Limb (tissue), 2 donors: ENCODE measurements at regions not wholly inside any gene's neighbourhood (a gene's known extent, or its start where the extent isn't known, plus 50 kb on each side); places are given as distances from the start of the nearest gene placed in this dataset.

Experiments used
- DNase-seq, 2 donors: peaks; one replicate each; pipeline ENCODE4 v3.0.0-alpha.2; 2016; ENCODE audit errors: extremely low spot score in 2 of 2

GRCh38 chr14:62141139-62141538, 378.9 kb downstream of the SNAPC1 start:
- no peak for DNase-seq

- no peak for DNase-seq
Measured at GRCh38 chr14:62143245-62143644, 381.0 kb downstream of the SNAPC1 start.

- no peak for DNase-seq
Measured at GRCh38 chr14:62144863-62145262, 382.6 kb downstream of the SNAPC1 start.

- no peak for DNase-seq
Measured at GRCh38 chr14:62146030-62146429, 383.8 kb downstream of the SNAPC1 start.

- DNase-seq, result no peak
Measured at GRCh38 chr14:62156052-62156451, 393.8 kb downstream of the SNAPC1 start.

- no peak for DNase-seq
Measured at GRCh38 chr14:62158779-62159178, 396.6 kb downstream of the SNAPC1 start.

- DNase-seq, result no peak
Measured at GRCh38 chr14:62159314-62159713, 397.1 kb downstream of the SNAPC1 start.

- peak; percentile 38 to 45 for DNase-seq
Measured at GRCh38 chr14:62162998-62163589, 400.9 kb downstream of the SNAPC1 start.

- no peak for DNase-seq
Measured at GRCh38 chr14:62168564-62169155, 406.4 kb downstream of the SNAPC1 start.

GRCh38 chr14:62179367-62180018, 417.3 kb downstream of the SNAPC1 start:
- DNase-seq, result peak; percentile 77 to 82

GRCh38 chr14:62181591-62181990, 419.4 kb downstream of the SNAPC1 start:
- DNase-seq, result no peak

- no peak for DNase-seq
Measured at GRCh38 chr14:62185078-62185477, 422.9 kb downstream of the SNAPC1 start.

- no peak for DNase-seq
Measured at GRCh38 chr14:62187265-62187664, 425.0 kb downstream of the SNAPC1 start.

GRCh38 chr14:62189698-62190097, 427.5 kb downstream of the SNAPC1 start:
- DNase-seq, result no peak

- no peak for DNase-seq
Measured at GRCh38 chr14:62206456-62206855, 444.2 kb downstream of the SNAPC1 start.

GRCh38 chr14:62209287-62209899, 447.2 kb downstream of the SNAPC1 start:
- DNase-seq, result no peak

- no peak for DNase-seq
Measured at GRCh38 chr14:62213516-62213915, 451.3 kb downstream of the SNAPC1 start.

GRCh38 chr14:62216121-62216520, 453.9 kb downstream of the SNAPC1 start:
- no peak for DNase-seq

GRCh38 chr14:62234849-62235248, 472.6 kb downstream of the SNAPC1 start:
- DNase-seq, result no peak

- DNase-seq, result no peak
Measured at GRCh38 chr14:62244221-62244620, 482.0 kb downstream of the SNAPC1 start.

GRCh38 chr14:62247266-62247665, 485.0 kb downstream of the SNAPC1 start:
- DNase-seq, result no peak

GRCh38 chr14:62251237-62251636, 489.0 kb downstream of the SNAPC1 start:
- DNase-seq, result no peak

- DNase-seq, result no peak
Measured at GRCh38 chr14:62253171-62253570, 491.0 kb downstream of the SNAPC1 start.
